ENCODE measurements at regions not wholly inside any gene's neighbourhood (a gene's known extent, or its start where the extent isn't known, plus 50 kb on each side); places are given as distances from the start of the nearest gene placed in this dataset.

- Histone ChIP-seq H3K4me3 (no peak overlapping the region), H3K27ac (replicated peaks) (no peak overlapping the region), H3K4me1 (peaks cover 13% of the 10 kb centered on the region), H3K9me3 (replicated peaks) (no peaks in the 10 kb centered on the region), H3K27me3 (ENCODE audit: low read depth) (peaks cover 77% of the 10 kb centered on the region), H3K36me3 (no peaks in the 10 kb centered on the region)
- TF ChIP-seq CTCF (IDR thresholded peaks at IDR 0.05; ENCODE audit: borderline replicate concordance): no peak
- intact Hi-C loops (cut with micrococcal nuclease): no loop called here
- peak; percentile 26 for DNase-seq
Measured at GRCh38 chr15:70447928-70448698, 315.2 kb downstream of the UACA start.

- TF ChIP-seq CTCF (IDR thresholded peaks at IDR 0.05; ENCODE audit: borderline replicate concordance): no peak
- intact Hi-C loops (cut with micrococcal nuclease): no loop called here
- H3K4me1 ChIP-seq: peaks cover 13% of the 10 kb centered on the region
- no peaks in the 10 kb centered on the region for H3K9me3 ChIP-seq (replicated peaks)
- DNase-seq: no peak
- no peak overlapping the region for H3K27ac ChIP-seq (replicated peaks)
- peaks cover 83% of the 10 kb centered on the region for H3K27me3 ChIP-seq (ENCODE audit: low read depth)
- no peak overlapping the region for H3K4me3 ChIP-seq
- no peaks in the 10 kb centered on the region for H3K36me3 ChIP-seq
Measured at GRCh38 chr15:70447521-70447920, 315.8 kb downstream of the UACA start.

- no peaks in the 10 kb centered on the region for H3K9me3 ChIP-seq (replicated peaks)
- TF ChIP-seq CTCF (IDR thresholded peaks at IDR 0.05; ENCODE audit: borderline replicate concordance): no peak
- no peak for DNase-seq
- no peak overlapping the region for H3K4me3 ChIP-seq
- H3K27me3 ChIP-seq (ENCODE audit: low read depth): peaks cover 87% of the 10 kb centered on the region
- peaks cover 13% of the 10 kb centered on the region for H3K4me1 ChIP-seq
- no peaks in the 10 kb centered on the region for H3K36me3 ChIP-seq
- H3K27ac ChIP-seq (replicated peaks): no peak overlapping the region
- intact Hi-C loops (cut with micrococcal nuclease): no loop called here
Measured at GRCh38 chr15:70447081-70447480, 316.3 kb downstream of the UACA start.

GRCh38 chr15:70443486-70444273 is 319.7 kb downstream of the UACA start:
- Histone ChIP-seq H3K27ac (replicated peaks) (no peak overlapping the region), H3K27me3 (ENCODE audit: low read depth) (peaks cover 87% of the 10 kb centered on the region), H3K4me3 (no peak overlapping the region), H3K4me1 (peaks cover 26% of the 10 kb centered on the region), H3K9me3 (replicated peaks) (no peaks in the 10 kb centered on the region), H3K36me3 (no peaks in the 10 kb centered on the region)
- no peak for TF ChIP-seq CTCF (IDR thresholded peaks at IDR 0.05; ENCODE audit: borderline replicate concordance)
- DNase-seq: no peak
- intact Hi-C loops (cut with micrococcal nuclease): no loop called here

- TF ChIP-seq CTCF (IDR thresholded peaks at IDR 0.05; ENCODE audit: borderline replicate concordance): no peak
- no peaks in the 10 kb centered on the region for H3K9me3 ChIP-seq (replicated peaks)
- peaks cover 28% of the 10 kb centered on the region for H3K4me1 ChIP-seq
- H3K27me3 ChIP-seq (ENCODE audit: low read depth): peaks cover 78% of the 10 kb centered on the region
- no peak for DNase-seq
- H3K27ac ChIP-seq (replicated peaks): no peak overlapping the region
- no peaks in the 10 kb centered on the region for H3K36me3 ChIP-seq
- intact Hi-C loops (cut with micrococcal nuclease): no loop called here
- H3K4me3 ChIP-seq: no peak overlapping the region
Measured at GRCh38 chr15:70442616-70443321, 320.6 kb downstream of the UACA start.

Measured in left ventricle myocardium inferior (tissue), 1 donor.